ENCODE measurements at regions not wholly inside any gene's neighbourhood (a gene's known extent, or its start where the extent isn't known, plus 50 kb on each side); places are given as distances from the start of the nearest gene placed in this dataset.

- TF ChIP-seq CTCF (IDR thresholded peaks at IDR 0.05) (no peak), POLR2A (IDR thresholded peaks at IDR 0.05) (no peak)
Measured at GRCh38 chr3:30317561-30317960, 288.8 kb upstream of the TGFBR2 start.

All from Peyer's patch (tissue), 4 donors.